ENCODE measurements at regions not wholly inside any gene's neighbourhood (a gene's known extent, or its start where the extent isn't known, plus 50 kb on each side); places are given as distances from the start of the nearest gene placed in this dataset.
"Not testable (repeated sequence)": the region's sequence is repeated elsewhere in the genome, so short reads cannot be mapped to it uniquely, and the experiment has no call there.

GRCh38 chr12:73632191-73632590 is 905.4 kb upstream of the ATXN7L3B start:
- Histone ChIP-seq H3K9me3 (no peaks in the 10 kb centered on the region), H3K27me3 (no peaks in the 10 kb centered on the region), H3K4me1 (no peaks in the 10 kb centered on the region), H3K36me3 (no peaks in the 10 kb centered on the region), H3K4me3 (no peak overlapping the region), H3K27ac (no peak overlapping the region)
- DNase-seq, result no peak
- no peak for TF ChIP-seq POLR2A (IDR thresholded peaks at IDR 0.05)
- no peak for TF ChIP-seq CTCF (IDR thresholded peaks at IDR 0.05)
- no peak for TF ChIP-seq EP300 (IDR thresholded peaks at IDR 0.05)
- TF ChIP-seq POLR2AphosphoS5 (IDR thresholded peaks at IDR 0.05), result no peak
- intact Hi-C loops (cut with DNase I; ENCODE audit: low total_unique reads), result no loop called here

DNA sequence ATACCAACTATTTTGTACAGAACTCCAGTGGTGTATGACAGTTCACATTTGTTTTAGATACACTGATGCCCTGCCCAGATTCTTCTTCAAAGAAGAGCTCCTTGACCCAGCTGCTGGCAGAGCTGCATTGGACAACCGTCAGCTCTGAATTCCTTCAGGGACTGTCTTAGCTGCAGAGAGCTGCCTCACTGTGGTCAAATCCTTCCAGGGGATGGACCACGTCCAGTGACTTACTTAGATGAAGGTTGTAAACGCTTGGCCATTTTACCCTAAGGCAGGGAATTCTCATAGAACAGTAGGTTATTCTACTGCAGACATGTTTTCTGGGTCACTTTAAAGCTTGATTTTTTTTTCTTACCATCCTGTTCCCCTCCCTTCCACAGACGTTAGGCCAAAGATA is 905.0 kb upstream of the ATXN7L3B start:
- no peak for TF ChIP-seq POLR2AphosphoS5 (IDR thresholded peaks at IDR 0.05)
- TF ChIP-seq CTCF (IDR thresholded peaks at IDR 0.05), result no peak
- TF ChIP-seq POLR2A (IDR thresholded peaks at IDR 0.05), result no peak
- no peak for TF ChIP-seq EP300 (IDR thresholded peaks at IDR 0.05)
- H3K9me3 ChIP-seq, result no peaks in the 10 kb centered on the region
- no peaks in the 10 kb centered on the region for H3K36me3 ChIP-seq
- no peaks in the 10 kb centered on the region for H3K4me1 ChIP-seq
- no peak overlapping the region for H3K27ac ChIP-seq
- no peak overlapping the region for H3K4me3 ChIP-seq
- no peak for DNase-seq
- intact Hi-C loops (cut with DNase I; ENCODE audit: low total_unique reads), result no loop called here
- WGBS, 5 donors, result 53 to 64% (median 60%) methylated on average over 4 of the region's 4 CpGs
- H3K27me3 ChIP-seq, result no peaks in the 10 kb centered on the region

GRCh38 chr12:73639397-73639796 is 898.2 kb upstream of the ATXN7L3B start:
- H3K27ac ChIP-seq; H3K4me3 ChIP-seq; H3K9me3 ChIP-seq; H3K36me3 ChIP-seq; H3K27me3 ChIP-seq; H3K4me1 ChIP-seq; intact Hi-C loops (cut with DNase I; ENCODE audit: low total_unique reads); DNase-seq: not testable (repeated sequence)
- WGBS, 5 donors, result 87 to 91% (median 88%) methylated on average over 5 of the region's 5 CpGs

DNA sequence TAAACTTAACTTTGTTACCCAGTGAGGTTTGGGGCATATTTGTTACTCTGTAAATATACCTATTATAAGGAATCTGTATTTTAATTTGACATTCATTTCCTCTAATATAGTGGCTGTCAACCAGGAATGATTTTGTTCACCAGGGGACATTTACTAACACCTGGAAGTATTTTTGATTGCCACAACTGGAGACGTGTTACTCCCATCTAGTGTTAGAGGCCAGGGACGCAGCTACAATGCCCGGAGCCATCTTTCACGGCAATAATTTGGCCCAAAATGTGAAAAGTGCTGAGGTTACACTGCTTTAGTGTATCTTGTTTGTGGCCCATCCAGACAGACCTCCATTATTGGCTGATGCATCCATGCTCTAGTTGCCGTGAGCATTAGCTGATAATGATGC is 881.3 kb upstream of the ATXN7L3B start:
- intact Hi-C loops (cut with DNase I; ENCODE audit: low total_unique reads), result no loop called here
- Histone ChIP-seq H3K4me3 (no peak overlapping the region), H3K27me3 (no peaks in the 10 kb centered on the region), H3K4me1 (no peaks in the 10 kb centered on the region), H3K9me3 (peaks cover 3 to 18% (median 14%) of the 10 kb centered on the region in 4 donors), H3K27ac (no peak overlapping the region), H3K36me3 (no peaks in the 10 kb centered on the region)
- TF ChIP-seq POLR2AphosphoS5 (IDR thresholded peaks at IDR 0.05), result no peak
- TF ChIP-seq EP300 (IDR thresholded peaks at IDR 0.05), result no peak
- TF ChIP-seq CTCF (IDR thresholded peaks at IDR 0.05), result no peak
- no peak for TF ChIP-seq POLR2A (IDR thresholded peaks at IDR 0.05)
- DNase-seq, result no peak
- WGBS, 5 donors, result 67 to 89% (median 74%) methylated on average over 5 of the region's 5 CpGs

DNA sequence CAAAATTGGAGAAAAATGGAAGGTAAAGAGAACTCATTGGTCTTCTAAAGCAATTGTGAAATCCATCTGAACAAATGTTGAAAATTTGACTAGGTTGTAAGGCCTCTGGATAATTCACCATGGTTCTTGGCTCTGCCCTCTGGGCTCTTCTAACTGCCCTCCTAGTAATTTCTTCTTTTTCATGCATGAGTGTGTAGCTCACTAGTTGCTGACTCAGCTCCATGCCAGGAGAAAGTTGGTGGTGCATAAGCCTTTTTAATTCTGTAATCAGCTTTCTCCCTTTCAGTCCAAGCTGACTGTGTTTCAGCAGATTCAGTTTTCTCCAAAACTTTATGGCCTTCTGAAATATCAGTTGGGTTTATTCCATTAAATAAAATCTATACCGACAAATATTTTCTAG is 877.8 kb upstream of the ATXN7L3B start:
- Histone ChIP-seq H3K9me3 (peaks cover 0 to 2% (median 0%) of the 10 kb centered on the region in 4 donors), H3K27ac (no peak overlapping the region), H3K27me3 (no peaks in the 10 kb centered on the region), H3K4me1 (no peaks in the 10 kb centered on the region), H3K36me3 (no peaks in the 10 kb centered on the region), H3K4me3 (no peak overlapping the region)
- DNase-seq, result no peak
- intact Hi-C loops (cut with DNase I; ENCODE audit: low total_unique reads), result no loop called here
- WGBS, 5 donors, result 81 to 90% (median 83%) methylated on average over 1 of the region's 1 CpG
- no peak for TF ChIP-seq POLR2A (IDR thresholded peaks at IDR 0.05)

DNA sequence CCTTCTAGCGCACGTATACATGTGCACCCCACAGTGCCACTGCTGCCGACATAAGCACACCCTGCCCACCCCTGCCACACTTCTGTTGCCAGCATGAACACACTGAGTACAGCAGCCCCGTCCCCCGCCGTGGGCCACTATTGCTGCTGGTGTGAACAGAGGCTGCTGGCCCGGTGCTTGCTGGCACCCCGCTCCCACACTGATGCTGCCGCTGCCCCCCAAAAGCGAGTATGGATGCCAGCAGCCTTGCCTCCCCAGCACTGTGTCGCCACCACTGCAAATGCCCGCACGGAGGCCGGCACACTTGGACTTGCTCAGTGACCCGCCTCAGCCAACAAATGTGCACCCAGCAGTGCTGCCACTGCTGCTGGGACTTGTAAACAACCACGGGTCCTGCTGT is 872.4 kb upstream of the ATXN7L3B start:
- no peak for DNase-seq
- H3K36me3 ChIP-seq, result no peaks in the 10 kb centered on the region
- no peak overlapping the region for H3K4me3 ChIP-seq
- intact Hi-C loops (cut with DNase I; ENCODE audit: low total_unique reads), result no loop called here
- H3K4me1 ChIP-seq, result no peaks in the 10 kb centered on the region
- no peak for TF ChIP-seq POLR2AphosphoS5 (IDR thresholded peaks at IDR 0.05)
- no peak for TF ChIP-seq POLR2A (IDR thresholded peaks at IDR 0.05)
- TF ChIP-seq CTCF (IDR thresholded peaks at IDR 0.05), result no peak
- TF ChIP-seq EP300 (IDR thresholded peaks at IDR 0.05), result no peak
- peaks cover 0 to 8% (median 0%) of the 10 kb centered on the region in 4 donors for H3K9me3 ChIP-seq
- WGBS, 5 donors, result 88 to 96% (median 93%) methylated on average over 11 to 16 of the region's 16 CpGs
- no peak overlapping the region for H3K27ac ChIP-seq
- no peaks in the 10 kb centered on the region for H3K27me3 ChIP-seq

DNA sequence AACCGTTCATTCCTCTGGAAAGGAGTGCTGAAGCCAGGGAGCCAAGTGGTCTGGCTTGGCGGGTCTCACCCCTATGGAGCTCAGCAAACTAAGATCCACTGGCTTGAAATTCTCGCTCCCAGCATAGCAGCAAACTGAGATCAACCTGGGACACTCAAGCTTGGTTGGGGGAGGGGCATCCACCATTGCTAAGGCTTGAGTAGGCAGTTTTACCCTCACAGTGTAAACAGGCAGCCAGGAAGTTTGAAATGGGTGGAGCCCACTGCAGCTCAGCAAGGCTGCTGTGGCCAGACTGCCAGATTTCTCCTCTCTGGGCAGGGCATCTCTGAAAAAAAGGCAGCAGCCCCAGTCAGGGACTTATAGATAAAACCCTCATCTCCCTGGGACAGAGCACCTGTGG is 866.1 kb upstream of the ATXN7L3B start:
- H3K36me3 ChIP-seq; intact Hi-C loops (cut with DNase I; ENCODE audit: low total_unique reads); H3K4me1 ChIP-seq; H3K4me3 ChIP-seq; H3K9me3 ChIP-seq; H3K27ac ChIP-seq; H3K27me3 ChIP-seq: not testable (repeated sequence)
- DNase-seq, result peak in 1 of 2 donors; percentile 17
- 69 to 85% (median 75%) methylated on average over 3 of the region's 3 CpGs for WGBS, 5 donors
